ENCODE measurements at regions not wholly inside any gene's neighbourhood (a gene's known extent, or its start where the extent isn't known, plus 50 kb on each side); places are given as distances from the start of the nearest gene placed in this dataset.
"Not testable (repeated sequence)": the region's sequence is repeated elsewhere in the genome, so short reads cannot be mapped to it uniquely, and the experiment has no call there.

- ChIA-PET POLR2A (ENCODE audit: low non-redundant PET) (no interaction called here), CTCF (interaction anchor here (0.8 kb wide), 1 partner anchor 1534 kb away, joined by 3 read pairs; no protein-coding TSS in a partner anchor)
- DNase-seq (ENCODE audit: low spot score): no peak
- no peak overlapping the region for H3K27ac ChIP-seq
- TF ChIP-seq CTCF (conservative IDR thresholded peaks at IDR 0.05; ENCODE audit: low read depth): no peak
Measured at GRCh38 chr10:113488186-113488585, 64.7 kb upstream of the HABP2 start.

DNA sequence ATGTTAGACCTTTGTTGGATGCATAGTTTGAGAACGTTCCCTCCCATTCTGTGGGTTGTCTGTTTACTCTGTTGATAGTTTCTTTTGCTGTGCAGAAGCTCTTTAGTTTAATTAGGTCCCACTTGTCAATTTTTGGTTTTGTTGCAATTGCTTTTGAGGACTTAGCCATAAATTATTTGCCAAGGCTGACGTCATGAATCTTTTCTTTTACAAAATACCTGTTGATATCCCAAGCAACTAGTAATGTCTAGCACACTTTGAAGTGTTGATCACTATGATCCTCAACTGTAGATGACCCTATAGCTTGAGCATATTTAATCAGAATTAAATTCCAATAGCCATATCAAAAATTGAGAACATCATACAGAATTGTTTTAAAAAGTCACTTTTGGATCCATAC is 63.3 kb upstream of the HABP2 start:
- DNase-seq (ENCODE audit: low spot score); CTCF ChIA-PET; H3K27ac ChIP-seq; POLR2A ChIA-PET (ENCODE audit: low non-redundant PET): not testable (repeated sequence)

GRCh38 chr10:113491967-113492565 is 60.8 kb upstream of the HABP2 start:
- ChIA-PET CTCF (interaction anchor here (1.1 kb wide), 1 partner anchor 117 kb away, joined by 3 read pairs; no protein-coding TSS in a partner anchor), POLR2A (ENCODE audit: low non-redundant PET) (no interaction called here)
- DNase-seq (ENCODE audit: low spot score): no peak
- no peak for TF ChIP-seq CTCF (conservative IDR thresholded peaks at IDR 0.05; ENCODE audit: low read depth)
- no peak overlapping the region for H3K27ac ChIP-seq

DNA sequence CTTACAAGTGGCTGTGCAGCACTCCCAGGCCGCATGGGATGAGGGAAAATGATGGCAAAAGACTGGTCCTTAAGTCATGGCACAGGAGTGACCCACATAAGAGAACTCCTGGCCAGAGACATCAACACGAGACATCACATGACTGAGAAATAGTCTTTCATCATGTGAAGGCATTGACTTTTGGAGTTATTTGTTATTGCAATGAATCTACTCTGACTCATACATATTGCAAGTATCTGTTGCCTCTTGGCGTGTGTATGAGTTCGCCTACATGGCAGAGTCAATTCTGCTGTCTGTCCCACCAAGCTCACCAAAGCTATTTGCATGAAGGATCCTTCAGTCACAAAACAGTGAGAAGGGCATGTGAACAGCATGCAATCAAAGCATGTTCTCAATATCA is 59.7 kb upstream of the HABP2 start:
- TF ChIP-seq CTCF (conservative IDR thresholded peaks at IDR 0.05; ENCODE audit: low read depth): no peak
- no peak overlapping the region for H3K27ac ChIP-seq
- DNase-seq (ENCODE audit: low spot score): peak; percentile 42
- POLR2A ChIA-PET (ENCODE audit: low non-redundant PET): no interaction called here
- CTCF ChIA-PET: no interaction called here

- DNase-seq (ENCODE audit: low spot score): peak; percentile 28
- ChIA-PET POLR2A (ENCODE audit: low non-redundant PET) (no interaction called here), CTCF (no interaction called here)
- H3K27ac ChIP-seq: no peak overlapping the region
- TF ChIP-seq CTCF (conservative IDR thresholded peaks at IDR 0.05; ENCODE audit: low read depth): no peak
Measured at GRCh38 chr10:113493882-113494301, 59.0 kb upstream of the HABP2 start.

GRCh38 chr10:113494761-113495160 is 58.1 kb upstream of the HABP2 start:
- CTCF ChIA-PET: interaction anchor here (0.6 kb wide), 1 partner anchor 60 kb away, joined by 3 read pairs; no protein-coding TSS in a partner anchor

More at GRCh38 chr10:113494761-113495160, 58.1 kb upstream of the HABP2 start:
- H3K27ac ChIP-seq: no peak overlapping the region
- POLR2A ChIA-PET (ENCODE audit: low non-redundant PET): no interaction called here
- no peak for TF ChIP-seq CTCF (conservative IDR thresholded peaks at IDR 0.05; ENCODE audit: low read depth)
- no peak for DNase-seq (ENCODE audit: low spot score)

Data from RWPE1 (cell line).